ENCODE measurements at regions not wholly inside any gene's neighbourhood (a gene's known extent, or its start where the extent isn't known, plus 50 kb on each side); places are given as distances from the start of the nearest gene placed in this dataset.

- no peak for DNase-seq
These were observed 202.1 kb downstream of the SEC23A start for GRCh38 chr14:38900887-38901286.

GRCh38 chr14:38887696-38888095, 215.3 kb downstream of the SEC23A start:
- DNase-seq = no peak

- DNase-seq = no peak
These were observed 218.9 kb downstream of the SEC23A start for GRCh38 chr14:38884109-38884508.

DNA sequence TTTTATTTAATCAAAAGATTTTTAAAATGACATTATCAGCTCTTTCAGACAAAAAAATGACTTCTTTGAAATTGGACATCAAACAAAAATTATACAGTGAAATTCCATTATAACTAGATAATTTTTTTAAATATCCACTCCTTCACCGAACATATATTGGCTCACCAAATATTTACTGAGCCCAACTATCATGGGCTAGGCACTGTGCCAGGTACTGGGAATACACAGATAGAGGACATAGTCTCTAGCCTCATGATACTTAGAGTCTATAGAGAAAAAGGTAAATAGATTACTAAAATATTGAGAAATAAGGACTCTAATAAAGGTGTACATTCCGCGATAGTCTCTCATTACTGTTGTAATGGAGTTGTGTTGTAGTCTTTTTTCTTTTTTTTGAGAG, 219.9 kb downstream of the SEC23A start:
- no peak for DNase-seq

DNA sequence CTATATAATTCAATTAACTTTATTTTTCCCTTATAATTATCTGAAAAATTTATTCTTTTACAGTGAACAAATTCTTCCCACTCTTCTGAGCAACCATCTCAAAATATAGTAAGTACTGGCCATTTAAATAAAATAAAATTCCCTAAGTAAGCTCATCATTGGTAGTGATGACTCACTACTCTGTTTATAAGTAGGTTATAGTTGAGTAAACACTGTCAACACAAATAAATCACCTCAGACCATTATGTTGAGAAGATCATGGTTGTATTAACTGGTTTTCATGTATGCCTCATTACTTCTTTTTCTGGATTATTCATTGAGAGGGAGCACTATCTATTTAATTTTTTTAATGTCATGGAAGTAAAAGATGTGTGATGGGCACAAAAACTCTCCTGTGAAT, 220.5 kb downstream of the SEC23A start:
- no peak for DNase-seq

DNA sequence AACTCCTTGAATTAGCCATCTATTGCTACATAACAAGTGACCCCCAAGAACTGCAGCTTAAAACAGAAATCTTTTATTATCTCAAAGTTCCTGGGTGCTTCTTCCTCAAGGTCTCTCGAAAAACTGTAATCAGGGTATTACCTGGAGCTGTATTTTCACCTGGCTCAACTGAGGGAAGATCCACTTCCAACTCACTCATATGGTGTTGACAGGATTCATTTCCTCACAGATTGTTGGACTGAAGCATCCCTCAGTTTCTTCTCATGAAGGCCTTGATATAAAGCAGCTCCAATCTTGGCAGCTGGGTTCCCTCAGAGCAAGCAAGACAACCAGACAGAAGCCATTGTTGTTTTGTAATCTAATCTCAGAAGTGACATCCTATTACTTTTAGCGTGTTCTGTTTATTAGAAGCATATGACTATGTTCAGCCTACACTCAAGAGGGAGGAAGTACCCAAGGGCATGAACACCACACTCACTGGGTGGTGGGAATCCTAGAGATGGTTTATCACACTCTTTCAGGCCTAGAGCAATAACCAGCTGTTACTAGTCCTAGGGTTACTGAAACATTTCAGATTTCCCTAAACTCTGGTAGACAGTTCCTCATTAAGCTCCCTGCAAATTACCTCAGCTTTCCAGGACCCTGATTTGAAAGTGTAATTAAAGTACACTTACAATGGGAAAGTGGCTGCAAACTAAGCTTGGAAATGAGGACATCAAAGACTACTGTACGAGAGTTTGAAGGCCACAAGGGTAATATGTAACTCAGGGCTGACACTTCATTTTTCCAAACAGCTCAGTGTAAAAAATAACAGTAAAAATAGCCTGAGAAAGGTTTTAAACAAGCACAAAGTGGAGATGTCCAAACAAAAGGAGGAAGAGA, 222.2 kb downstream of the SEC23A start:
- DNase-seq = no peak

- DNase-seq = no peak
These were observed 225.2 kb downstream of the SEC23A start for GRCh38 chr14:38877744-38878388.

DNA sequence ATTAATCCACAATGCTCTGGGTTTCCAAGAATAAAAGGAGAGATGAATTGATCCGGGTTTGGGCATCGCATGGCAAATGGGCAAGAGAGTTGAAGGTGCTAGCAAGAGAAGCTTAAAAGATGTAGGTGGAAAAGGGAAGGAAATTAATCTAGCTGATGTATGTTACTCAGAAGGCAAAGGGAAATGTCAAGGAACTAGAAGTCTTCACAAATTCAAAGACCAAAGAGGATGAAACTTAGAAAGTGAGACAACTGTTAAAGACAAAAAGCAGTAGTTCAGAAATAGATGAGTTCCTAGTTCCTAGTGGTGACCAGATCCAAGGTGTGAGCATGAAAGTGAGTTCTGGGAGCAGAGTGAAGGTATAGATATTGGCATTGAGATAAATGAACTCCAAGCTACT, 228.3 kb downstream of the SEC23A start:
- no peak for DNase-seq

DNA sequence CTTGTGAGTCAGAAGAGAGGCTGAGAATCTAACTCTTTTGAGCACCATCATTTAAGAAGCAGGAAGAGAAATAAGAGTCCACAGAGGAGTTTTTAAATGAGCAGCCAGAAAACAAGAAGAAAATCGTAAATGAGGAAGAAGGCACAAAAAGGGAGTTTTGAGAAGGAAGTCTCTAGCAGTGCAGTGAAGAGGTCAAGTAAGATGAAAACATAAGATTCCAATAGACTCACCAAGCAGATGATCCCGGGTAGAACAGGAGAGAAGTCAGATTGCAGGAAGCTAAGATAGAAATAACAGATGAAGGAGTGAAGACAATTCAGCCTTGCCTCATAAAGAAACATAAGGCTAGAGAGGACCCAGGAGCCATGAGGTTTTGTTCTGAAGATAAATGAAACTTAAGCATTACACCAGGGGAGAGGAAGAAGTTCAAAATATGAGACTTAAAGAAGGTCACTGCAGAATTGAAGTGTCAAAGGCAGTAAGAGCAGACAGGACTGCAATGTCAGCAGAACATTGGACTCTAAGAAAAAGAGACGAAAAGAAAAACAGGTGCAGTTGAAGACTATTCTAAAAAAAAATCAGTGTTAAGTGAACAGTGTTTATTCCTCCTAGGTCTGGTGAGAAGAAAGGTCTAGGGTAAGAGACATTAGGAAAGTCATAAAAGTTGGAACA, 229.0 kb downstream of the SEC23A start:
- DNase-seq = no peak

DNA sequence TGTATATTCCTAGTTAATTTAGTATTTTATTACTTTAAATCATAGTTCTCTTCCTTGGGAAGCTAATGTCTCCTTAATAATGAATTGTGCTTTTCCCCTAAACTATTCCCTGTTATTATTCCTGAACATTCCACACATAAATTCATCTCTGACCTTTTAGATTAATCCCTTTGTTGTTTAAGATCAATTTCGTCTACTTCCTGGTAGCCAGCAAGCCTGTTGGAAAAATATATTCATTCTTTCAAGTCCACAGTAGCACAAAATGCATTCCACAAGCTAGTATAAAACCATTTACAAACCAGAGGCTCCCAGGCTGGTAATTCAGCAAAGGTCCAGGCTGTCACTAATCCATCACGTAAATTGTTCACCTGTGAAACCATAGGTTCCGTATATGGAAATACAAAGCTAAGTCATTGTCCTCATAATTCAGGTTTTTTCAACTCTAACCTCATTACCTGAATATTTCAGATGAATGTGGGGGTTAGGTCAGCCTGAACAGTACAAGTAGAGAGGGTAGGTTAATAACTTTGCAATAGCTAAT, 232.7 kb downstream of the SEC23A start:
- no peak for DNase-seq

DNA sequence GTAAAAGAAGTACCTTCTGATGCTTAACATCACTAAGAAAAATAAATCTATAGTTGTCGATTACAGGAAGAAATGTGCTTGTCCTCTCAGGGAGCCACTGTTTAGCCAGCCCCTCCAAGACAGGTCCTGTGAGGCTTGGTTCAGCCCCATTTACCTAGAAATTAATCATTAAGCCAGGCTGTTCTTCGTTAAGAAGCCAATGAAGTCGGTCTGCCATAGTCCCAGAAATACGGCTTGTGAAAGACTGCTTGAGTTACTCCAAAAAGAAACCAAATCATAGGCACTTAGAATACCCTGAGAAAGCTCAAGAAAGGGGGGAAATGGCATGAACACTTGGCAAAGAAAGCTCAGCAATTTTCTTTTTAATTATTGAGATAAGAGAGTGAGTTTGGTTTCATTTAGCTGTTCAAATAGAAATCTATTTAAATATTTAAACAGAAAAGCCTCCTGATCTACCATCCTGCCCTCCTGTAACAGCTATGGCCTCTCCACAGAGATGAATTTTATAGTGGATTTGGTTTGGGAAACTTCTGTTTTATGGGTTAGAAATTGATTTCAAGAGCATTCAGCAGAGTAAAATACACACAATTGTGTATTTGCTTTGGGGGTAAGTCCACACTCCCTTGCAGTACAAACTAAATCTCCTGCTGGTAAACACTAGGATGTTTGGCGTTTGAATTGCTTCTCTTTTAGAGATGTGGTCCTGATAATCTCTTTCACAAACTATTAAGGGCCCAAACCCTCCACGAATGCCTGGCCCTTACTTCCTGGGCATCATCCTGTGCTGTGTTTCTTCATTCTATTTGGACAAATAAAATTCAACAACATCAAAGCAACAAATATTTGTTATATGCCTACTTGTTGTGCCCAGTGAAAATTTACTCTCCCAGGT, 234.4 kb downstream of the SEC23A start:
- DNase-seq = no peak

DNA sequence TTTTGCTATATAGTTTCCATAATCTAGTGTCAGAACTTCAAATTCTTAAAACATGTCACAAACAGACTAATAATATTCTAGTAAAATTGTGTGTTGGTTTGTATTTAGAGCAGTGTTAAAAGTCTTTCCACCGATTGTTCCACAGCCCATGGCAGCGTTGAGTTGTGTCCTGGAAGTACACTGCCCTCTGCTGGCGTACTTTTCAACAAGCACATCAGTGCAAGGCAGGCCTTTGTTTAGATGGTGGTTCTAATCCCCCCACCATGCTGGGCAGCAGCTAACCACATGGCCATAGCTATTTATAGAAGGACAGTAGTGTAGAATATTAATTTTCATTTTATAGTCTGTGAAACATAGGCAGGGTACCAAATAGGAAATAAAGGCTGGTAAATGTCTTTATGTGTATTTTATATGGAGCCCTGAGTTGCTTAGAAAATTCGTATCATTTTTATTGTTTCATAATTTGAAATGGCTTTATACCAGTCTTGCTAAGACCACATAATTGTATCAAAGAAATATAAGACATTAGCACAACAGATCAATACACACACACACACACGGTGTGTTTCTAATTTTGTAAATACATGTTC, 235.4 kb downstream of the SEC23A start:
- peak; percentile 34 for DNase-seq

- DNase-seq = no peak
These were observed 236.6 kb downstream of the SEC23A start for GRCh38 chr14:38866461-38866860.

- DNase-seq = no peak
These were observed 240.7 kb downstream of the SEC23A start for GRCh38 chr14:38862366-38862765.

DNA sequence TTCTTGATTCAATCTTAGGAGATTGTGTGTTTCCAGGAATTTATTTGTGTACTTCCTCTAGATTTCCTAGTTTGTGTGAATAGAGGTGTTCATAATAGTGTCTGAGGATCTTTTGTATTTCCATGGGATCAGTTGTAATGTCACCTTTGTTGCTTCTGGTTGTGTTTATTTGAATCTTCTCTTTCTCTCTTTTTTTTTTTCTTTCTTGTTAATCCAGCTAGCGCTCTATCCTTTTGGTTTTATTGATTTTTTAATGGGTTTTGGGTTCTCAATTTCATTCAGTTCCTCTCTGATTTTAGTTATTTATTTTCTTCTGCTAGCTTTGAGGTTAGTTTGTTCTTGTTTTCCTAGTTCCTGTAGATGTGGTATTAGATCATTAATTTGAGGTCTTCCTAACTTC, 242.5 kb downstream of the SEC23A start:
- no peak for DNase-seq

DNA sequence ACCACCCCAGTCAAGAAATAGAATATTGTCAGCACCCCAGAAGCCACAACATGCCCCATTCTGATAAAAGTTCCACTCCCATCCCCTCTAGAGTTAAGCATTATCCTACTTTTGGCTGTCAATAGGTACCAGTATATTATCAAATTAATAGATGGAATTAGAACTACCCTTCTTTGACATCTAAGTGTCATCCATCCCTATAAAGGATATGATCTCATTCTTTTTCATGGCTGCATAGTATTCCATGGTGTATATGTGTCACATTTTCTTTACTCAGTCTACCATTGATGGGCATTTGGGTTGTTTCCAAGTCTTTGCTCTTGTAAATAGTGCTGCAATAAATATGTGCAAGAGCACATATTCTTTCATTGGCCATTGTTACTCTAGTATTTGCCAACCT, 246.2 kb downstream of the SEC23A start:
- DNase-seq = no peak

- DNase-seq = no peak
These were observed 247.5 kb downstream of the SEC23A start for GRCh38 chr14:38855513-38855912.

DNA sequence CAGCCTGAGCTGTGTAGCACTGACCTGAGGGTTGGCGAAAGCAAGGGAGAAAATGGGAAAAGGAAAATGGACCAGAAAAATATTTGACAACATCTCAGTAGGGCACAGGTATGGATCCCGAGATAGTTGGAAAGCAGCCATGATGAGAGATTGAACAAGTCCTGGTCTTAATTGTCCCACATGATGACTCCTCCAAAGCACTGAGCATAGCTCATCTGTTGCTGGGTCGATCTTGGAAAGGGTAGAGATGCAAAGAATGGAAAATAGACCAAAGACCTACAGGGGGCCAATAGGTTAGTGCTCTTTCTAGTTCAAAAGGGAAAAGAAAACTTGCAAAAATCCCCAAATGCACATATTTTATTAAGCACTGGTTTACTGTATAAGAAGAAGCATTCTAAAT, 251.9 kb downstream of the SEC23A start:
- no peak for DNase-seq

DNA sequence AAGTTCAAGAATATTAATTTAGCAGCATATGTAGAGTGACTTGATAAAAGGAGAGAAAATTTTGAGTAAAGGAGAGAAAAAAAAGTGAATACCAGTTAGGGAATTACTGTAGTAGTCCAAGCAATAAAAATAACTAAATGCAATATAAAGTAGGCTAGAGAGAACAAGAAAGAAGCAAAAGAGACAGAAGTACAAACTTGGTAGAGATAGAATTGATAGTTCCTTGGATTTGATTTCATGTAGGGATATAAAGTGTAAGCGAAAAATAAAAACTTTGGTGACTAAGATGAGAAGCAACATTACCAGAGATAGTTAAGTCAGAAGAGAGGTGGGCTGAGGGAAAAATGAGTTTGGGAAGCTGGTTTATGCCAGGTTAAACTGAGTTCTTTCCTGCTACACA, 252.4 kb downstream of the SEC23A start:
- DNase-seq = no peak

DNA sequence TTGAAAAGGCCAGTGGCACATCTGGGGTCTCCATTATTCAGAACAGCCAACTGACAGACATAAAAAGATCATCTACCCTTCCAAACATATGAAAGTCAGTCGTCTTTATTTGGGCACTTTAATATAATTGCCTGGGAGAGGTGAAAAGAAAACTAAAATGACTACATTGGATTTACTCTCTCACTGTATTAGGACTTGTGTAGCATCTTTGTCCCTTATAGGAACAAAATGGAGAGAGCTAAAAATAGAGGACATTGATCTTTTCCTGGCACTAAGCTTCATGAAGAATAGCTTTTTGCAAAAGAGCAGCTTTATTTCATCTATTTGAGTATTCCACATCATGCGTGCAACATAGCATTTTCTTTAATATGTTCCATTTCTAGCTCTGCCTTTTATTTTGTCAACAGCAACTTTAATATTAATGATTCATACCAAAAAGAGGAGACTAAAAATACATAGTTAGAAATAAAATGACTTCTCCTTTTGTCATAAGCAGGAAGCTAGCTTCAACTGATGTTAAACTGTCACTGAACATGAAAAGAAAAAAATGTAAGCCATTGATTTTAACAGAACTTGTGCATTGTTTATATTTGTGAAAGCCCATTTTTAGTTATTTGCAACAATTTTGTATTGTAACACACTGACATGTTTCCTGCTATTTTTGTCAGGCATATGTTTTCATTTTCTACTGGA, 254.6 kb downstream of the SEC23A start:
- no peak for DNase-seq

- DNase-seq = no peak
These were observed 255.9 kb downstream of the SEC23A start for GRCh38 chr14:38847161-38847560.

Data from stimulated activated CD4-positive, alpha-beta T cell treated with anti-CD3 and anti-CD28 coated beads, Interleukin-4, amount 100 ng/mL, for 1 hour (primary cell).